ENCODE measurements at regions not wholly inside any gene's neighbourhood (a gene's known extent, or its start where the extent isn't known, plus 50 kb on each side); places are given as distances from the start of the nearest gene placed in this dataset.

DNA sequence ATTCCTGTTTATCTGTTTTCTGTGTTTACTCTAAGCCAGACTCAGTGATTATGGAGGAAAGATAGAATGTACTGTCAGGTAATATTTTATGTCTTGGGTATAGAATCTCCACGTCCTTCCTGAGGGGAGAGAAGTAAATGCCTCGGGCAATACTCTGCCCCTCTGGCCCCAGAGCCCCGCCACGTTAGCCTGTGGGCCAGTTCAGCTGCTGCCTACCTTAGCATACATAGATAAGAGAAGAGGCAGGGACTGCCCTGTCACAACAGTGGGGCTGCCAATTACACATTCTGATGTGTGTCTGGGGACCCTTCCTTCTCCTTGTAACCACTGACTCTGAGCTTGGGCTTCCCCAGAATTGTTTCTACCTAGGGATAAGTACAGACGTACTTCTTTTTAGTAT, 347.7 kb upstream of the ATP11B start:
- TF ChIP-seq, protein P1, sequence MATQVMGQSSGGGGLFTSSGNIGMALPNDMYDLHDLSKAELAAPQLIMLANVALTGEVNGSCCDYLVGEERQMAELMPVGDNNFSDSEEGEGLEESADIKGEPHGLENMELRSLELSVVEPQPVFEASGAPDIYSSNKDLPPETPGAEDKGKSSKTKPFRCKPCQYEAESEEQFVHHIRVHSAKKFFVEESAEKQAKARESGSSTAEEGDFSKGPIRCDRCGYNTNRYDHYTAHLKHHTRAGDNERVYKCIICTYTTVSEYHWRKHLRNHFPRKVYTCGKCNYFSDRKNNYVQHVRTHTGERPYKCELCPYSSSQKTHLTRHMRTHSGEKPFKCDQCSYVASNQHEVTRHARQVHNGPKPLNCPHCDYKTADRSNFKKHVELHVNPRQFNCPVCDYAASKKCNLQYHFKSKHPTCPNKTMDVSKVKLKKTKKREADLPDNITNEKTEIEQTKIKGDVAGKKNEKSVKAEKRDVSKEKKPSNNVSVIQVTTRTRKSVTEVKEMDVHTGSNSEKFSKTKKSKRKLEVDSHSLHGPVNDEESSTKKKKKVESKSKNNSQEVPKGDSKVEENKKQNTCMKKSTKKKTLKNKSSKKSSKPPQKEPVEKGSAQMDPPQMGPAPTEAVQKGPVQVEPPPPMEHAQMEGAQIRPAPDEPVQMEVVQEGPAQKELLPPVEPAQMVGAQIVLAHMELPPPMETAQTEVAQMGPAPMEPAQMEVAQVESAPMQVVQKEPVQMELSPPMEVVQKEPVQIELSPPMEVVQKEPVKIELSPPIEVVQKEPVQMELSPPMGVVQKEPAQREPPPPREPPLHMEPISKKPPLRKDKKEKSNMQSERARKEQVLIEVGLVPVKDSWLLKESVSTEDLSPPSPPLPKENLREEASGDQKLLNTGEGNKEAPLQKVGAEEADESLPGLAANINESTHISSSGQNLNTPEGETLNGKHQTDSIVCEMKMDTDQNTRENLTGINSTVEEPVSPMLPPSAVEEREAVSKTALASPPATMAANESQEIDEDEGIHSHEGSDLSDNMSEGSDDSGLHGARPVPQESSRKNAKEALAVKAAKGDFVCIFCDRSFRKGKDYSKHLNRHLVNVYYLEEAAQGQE (IDR thresholded peaks at IDR 0.05; ENCODE audit: insufficient replicate concordance, low read depth): no peak
- TF ChIP-seq GABPA (IDR thresholded peaks at IDR 0.05; ENCODE audit: low read depth) (no peak), SPI1 (IDR thresholded peaks at IDR 0.05; ENCODE audit: borderline replicate concordance, low read depth) (no peak)
- TF ChIP-seq, protein P2, sequence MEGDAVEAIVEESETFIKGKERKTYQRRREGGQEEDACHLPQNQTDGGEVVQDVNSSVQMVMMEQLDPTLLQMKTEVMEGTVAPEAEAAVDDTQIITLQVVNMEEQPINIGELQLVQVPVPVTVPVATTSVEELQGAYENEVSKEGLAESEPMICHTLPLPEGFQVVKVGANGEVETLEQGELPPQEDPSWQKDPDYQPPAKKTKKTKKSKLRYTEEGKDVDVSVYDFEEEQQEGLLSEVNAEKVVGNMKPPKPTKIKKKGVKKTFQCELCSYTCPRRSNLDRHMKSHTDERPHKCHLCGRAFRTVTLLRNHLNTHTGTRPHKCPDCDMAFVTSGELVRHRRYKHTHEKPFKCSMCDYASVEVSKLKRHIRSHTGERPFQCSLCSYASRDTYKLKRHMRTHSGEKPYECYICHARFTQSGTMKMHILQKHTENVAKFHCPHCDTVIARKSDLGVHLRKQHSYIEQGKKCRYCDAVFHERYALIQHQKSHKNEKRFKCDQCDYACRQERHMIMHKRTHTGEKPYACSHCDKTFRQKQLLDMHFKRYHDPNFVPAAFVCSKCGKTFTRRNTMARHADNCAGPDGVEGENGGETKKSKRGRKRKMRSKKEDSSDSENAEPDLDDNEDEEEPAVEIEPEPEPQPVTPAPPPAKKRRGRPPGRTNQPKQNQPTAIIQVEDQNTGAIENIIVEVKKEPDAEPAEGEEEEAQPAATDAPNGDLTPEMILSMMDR (IDR thresholded peaks at IDR 0.05; ENCODE audit: insufficient read depth, low read length): no peak

DNA sequence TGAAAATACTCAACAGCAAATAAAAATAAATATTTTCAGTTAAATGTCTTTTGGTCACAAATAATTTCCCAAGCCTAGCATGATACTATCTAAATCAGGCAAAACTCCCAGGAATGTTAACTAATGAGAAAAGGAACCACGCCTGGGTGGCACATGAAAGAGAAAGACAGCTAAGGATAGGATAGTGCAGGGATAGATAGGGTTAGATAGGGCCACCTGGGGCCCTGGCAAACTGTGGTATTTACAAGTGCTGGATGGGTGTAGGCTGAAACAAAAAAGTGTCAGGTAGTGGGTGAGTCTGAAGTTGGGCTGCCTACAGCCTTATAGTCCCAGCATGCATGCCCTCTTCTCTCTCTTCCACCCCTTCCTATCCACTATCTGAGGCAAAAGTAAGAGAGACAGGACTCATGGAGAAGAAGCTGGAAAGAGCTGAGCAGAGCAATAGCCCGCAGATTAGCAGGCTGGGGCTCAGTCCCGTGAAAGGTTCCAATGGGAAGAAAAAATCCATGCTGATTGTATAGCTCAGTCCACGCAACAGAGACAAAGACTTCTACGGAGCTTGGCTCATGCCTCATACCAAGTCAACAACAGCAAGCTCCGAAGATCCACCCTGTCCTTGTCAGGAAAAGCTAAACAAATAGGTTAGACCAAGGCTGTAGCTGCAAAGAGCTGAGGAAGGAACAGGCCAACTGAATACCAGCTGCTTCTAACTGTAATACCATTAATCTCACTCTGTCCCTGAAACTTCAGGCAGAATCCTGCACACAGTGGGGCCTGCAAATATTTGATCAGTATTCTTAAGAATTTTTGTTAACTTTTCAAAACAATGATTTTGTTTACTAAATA, 342.1 kb upstream of the ATP11B start:
- no peak for DNase-seq (ENCODE audit: low read depth in 1 of 2, low spot score in 1 of 2)
- H3K27ac ChIP-seq (replicated peaks): no peak overlapping the region
- H3K4me3 ChIP-seq (replicated peaks; ENCODE audit: insufficient read depth, low read length): no peak overlapping the region
- no peak for TF ChIP-seq POLR2AphosphoS5 (IDR thresholded peaks at IDR 0.05; ENCODE audit: low read depth)
- no peak for TF ChIP-seq GABPA (IDR thresholded peaks at IDR 0.05; ENCODE audit: low read depth)
- TF ChIP-seq, protein P1 (IDR thresholded peaks at IDR 0.05; ENCODE audit: insufficient replicate concordance, low read depth): no peak
- no peak for TF ChIP-seq SPI1 (IDR thresholded peaks at IDR 0.05; ENCODE audit: borderline replicate concordance, low read depth)
- TF ChIP-seq, protein P2 (IDR thresholded peaks at IDR 0.05; ENCODE audit: insufficient read depth, low read length): no peak
- H3K27me3 ChIP-seq (ENCODE audit: insufficient read depth, poor library complexity, severe bottlenecking): no peaks in the 10 kb centered on the region

More for the DNA sequence above, 347.7 kb upstream of the ATP11B start:
- Histone ChIP-seq H3K4me3 (replicated peaks; ENCODE audit: insufficient read depth, low read length) (no peak overlapping the region), H3K27ac (replicated peaks) (no peak overlapping the region), H3K27me3 (ENCODE audit: insufficient read depth, poor library complexity, severe bottlenecking) (no peaks in the 10 kb centered on the region)
- DNase-seq (ENCODE audit: low read depth in 1 of 2, low spot score in 1 of 2): no peak

DNA sequence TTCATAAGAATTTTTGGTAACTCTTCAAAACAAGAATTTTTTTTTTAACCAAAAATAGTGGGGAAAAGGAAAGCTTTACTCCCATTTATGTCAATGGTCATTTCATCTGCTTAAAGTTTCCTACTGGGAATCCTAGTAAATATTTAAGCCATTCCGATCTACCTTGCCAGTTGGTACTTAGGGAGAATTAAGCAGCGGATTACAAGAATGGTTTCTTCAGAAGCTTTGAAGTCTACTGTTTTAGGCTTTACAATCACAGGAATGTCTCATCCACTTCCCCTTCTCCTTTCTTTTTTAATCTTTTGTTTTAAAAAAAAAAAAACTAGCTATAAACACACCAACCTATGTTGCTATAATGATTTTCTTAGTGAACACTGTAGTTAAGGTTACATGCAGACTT, 341.4 kb upstream of the ATP11B start:
- Histone ChIP-seq H3K27ac (replicated peaks) (no peak overlapping the region), H3K4me3 (replicated peaks; ENCODE audit: insufficient read depth, low read length) (no peak overlapping the region), H3K27me3 (ENCODE audit: insufficient read depth, poor library complexity, severe bottlenecking) (no peaks in the 10 kb centered on the region)
- TF ChIP-seq GABPA (IDR thresholded peaks at IDR 0.05; ENCODE audit: low read depth): no peak
- TF ChIP-seq, protein P1 (IDR thresholded peaks at IDR 0.05; ENCODE audit: insufficient replicate concordance, low read depth): no peak
- TF ChIP-seq, protein P2 (IDR thresholded peaks at IDR 0.05; ENCODE audit: insufficient read depth, low read length): no peak
- TF ChIP-seq POLR2AphosphoS5 (IDR thresholded peaks at IDR 0.05; ENCODE audit: low read depth): no peak
- TF ChIP-seq SPI1 (IDR thresholded peaks at IDR 0.05; ENCODE audit: borderline replicate concordance, low read depth): no peak
- no peak for DNase-seq (ENCODE audit: low read depth in 1 of 2, low spot score in 1 of 2)

Measured in HL-60 (cell line).